Embryonic facial prominence (tissue), 1 donor: ENCODE measurements at regions not wholly inside any gene's neighbourhood (a gene's known extent, or its start where the extent isn't known, plus 50 kb on each side); places are given as distances from the start of the nearest gene placed in this dataset.
"Not testable (repeated sequence)": the region's sequence is repeated elsewhere in the genome, so short reads cannot be mapped to it uniquely, and the experiment has no call there.

ENCODE experiments used
- DNase-seq: peaks from one replicate; pipeline ENCODE4 v3.0.0-alpha.2; 2016; ENCODE audit errors: extremely low spot score

- DNase-seq, result no peak
Observed at GRCh38 chr13:95388420-95389079, 87.3 kb upstream of the ABCC4 start.

GRCh38 chr13:95391362-95391761 is 90.1 kb upstream of the ABCC4 start:
- DNase-seq, result no peak

- no peak for DNase-seq
Observed at GRCh38 chr13:95391785-95392184, 90.5 kb upstream of the ABCC4 start.

GRCh38 chr13:95392597-95392996 is 91.3 kb upstream of the ABCC4 start:
- DNase-seq, result no peak

GRCh38 chr13:95403349-95404140 is 102.3 kb upstream of the ABCC4 start:
- no peak for DNase-seq

GRCh38 chr13:95404141-95404882 is 103.1 kb upstream of the ABCC4 start:
- peak; percentile 67 for DNase-seq

GRCh38 chr13:95406176-95406575 is 104.9 kb upstream of the ABCC4 start:
- no peak for DNase-seq

- DNase-seq, result no peak
Observed at GRCh38 chr13:95411428-95412040, 110.3 kb upstream of the ABCC4 start.

GRCh38 chr13:95418946-95419345 is 117.7 kb upstream of the ABCC4 start:
- no peak for DNase-seq

- DNase-seq, result no peak
Observed at GRCh38 chr13:95420501-95420900, 119.2 kb upstream of the ABCC4 start.

- DNase-seq, result no peak
Observed at GRCh38 chr13:95426631-95427030, 125.4 kb upstream of the ABCC4 start.

GRCh38 chr13:95430525-95430924 is 122.0 kb upstream of the CLDN10 start:
- not testable (repeated sequence) for DNase-seq

GRCh38 chr13:95432141-95432540 is 120.4 kb upstream of the CLDN10 start:
- no peak for DNase-seq

GRCh38 chr13:95433537-95433936 is 119.0 kb upstream of the CLDN10 start:
- DNase-seq, result no peak

- DNase-seq, result no peak
Observed at GRCh38 chr13:95434111-95434510, 118.4 kb upstream of the CLDN10 start.

- no peak for DNase-seq
Observed at GRCh38 chr13:95437561-95437960, 115.0 kb upstream of the CLDN10 start.

- DNase-seq, result no peak
Observed at GRCh38 chr13:95438297-95438696, 114.2 kb upstream of the CLDN10 start.

- DNase-seq, result no peak
Observed at GRCh38 chr13:95440441-95441088, 112.0 kb upstream of the CLDN10 start.

GRCh38 chr13:95441326-95441725 is 111.2 kb upstream of the CLDN10 start:
- DNase-seq, result no peak

- DNase-seq, result no peak
Observed at GRCh38 chr13:95444006-95444730, 108.4 kb upstream of the CLDN10 start.

GRCh38 chr13:95445131-95445530 is 107.4 kb upstream of the CLDN10 start:
- DNase-seq, result no peak
